Breast epithelium (tissue), 3 donors: ENCODE measurements at regions not wholly inside any gene's neighbourhood (a gene's known extent, or its start where the extent isn't known, plus 50 kb on each side); places are given as distances from the start of the nearest gene placed in this dataset.

ENCODE experiments used
- CTCF ChIP-seq, 3 donors: fragments of 450-650 bp; IDR thresholded peaks; one replicate each; pipeline ENCODE4 v1.5.1; 2016 to 2017; ENCODE audit warnings: antibody characterized with exemption in 3 of 3, mild to moderate bottlenecking in 3 of 3, moderate library complexity in 3 of 3
- POLR2A ChIP-seq: fragments of 450-650 bp; IDR thresholded peaks from one replicate; pipeline ENCODE4 v1.6.1; 2016; ENCODE audit warnings: antibody characterized with exemption, mild to moderate bottlenecking, moderate library complexity
- POLR2AphosphoS5 ChIP-seq, 3 donors: sonication (generic); formaldehyde crosslinking; IDR thresholded peaks; one replicate each; pipeline ENCODE4 v1.6.1; 2017; ENCODE audit warnings: antibody characterized with exemption in 3 of 3

GRCh38 chr15:89406940-89407607 is 72.5 kb upstream of the POLG start:
- no peak for TF ChIP-seq CTCF (IDR thresholded peaks at IDR 0.05)
- no peak for TF ChIP-seq POLR2A
- no peak for TF ChIP-seq POLR2AphosphoS5 (IDR thresholded peaks at IDR 0.05)
